Trophoblast cell (in vitro differentiated cells and primary cell): ENCODE measurements at regions not wholly inside any gene's neighbourhood (a gene's known extent, or its start where the extent isn't known, plus 50 kb on each side); places are given as distances from the start of the nearest gene placed in this dataset.
"Not testable (repeated sequence)": the region's sequence is repeated elsewhere in the genome, so short reads cannot be mapped to it uniquely, and the experiment has no call there.

Source experiments
- DNase-seq, 2 donors: peaks; one replicate each; pipeline ENCODE4 v3.0.0-alpha.2; 2016
- H2AFZ ChIP-seq: 2 replicates; pipeline ENCODE4 v1.6.1; 2013; ENCODE audit warnings: low read length, moderate library complexity, mild to moderate bottlenecking; ENCODE audit not compliant: insufficient read depth, poor library complexity
- H2AK5ac ChIP-seq: 2 replicates; pipeline ENCODE4 v1.6.1; 2013; ENCODE audit warnings: mild to moderate bottlenecking, low read length
- H2BK120ac ChIP-seq: 2 replicates; pipeline ENCODE4 v1.6.1; 2013; ENCODE audit warnings: low read length, mild to moderate bottlenecking, moderate library complexity; ENCODE audit not compliant: insufficient read depth, poor library complexity
- H2BK12ac ChIP-seq: 2 replicates; pipeline ENCODE4 v1.6.1; 2013; ENCODE audit warnings: mild to moderate bottlenecking, low read length, moderate library complexity
- H2BK5ac ChIP-seq: 2 replicates; pipeline ENCODE4 v1.6.1; 2013; ENCODE audit warnings: low read length, low read depth, moderate library complexity, mild to moderate bottlenecking; ENCODE audit not compliant: poor library complexity
- H3K14ac ChIP-seq: 2 replicates; pipeline ENCODE4 v1.6.1; 2013; ENCODE audit warnings: mild to moderate bottlenecking, low read length
- H3K18ac ChIP-seq: 2 replicates; pipeline ENCODE4 v1.6.1; 2013; ENCODE audit warnings: mild to moderate bottlenecking, low read length
- H3K23ac ChIP-seq: 2 replicates; pipeline ENCODE4 v1.6.1; 2013; ENCODE audit warnings: low read length
- H3K27ac ChIP-seq: 2 replicates; pipeline ENCODE4 v1.5.1; 2013; ENCODE audit warnings: low read depth, mild to moderate bottlenecking, inconsistent platforms, low read length, moderate library complexity
- H3K27me3 ChIP-seq: 2 replicates; pipeline ENCODE4 v1.6.1; 2013; ENCODE audit warnings: inconsistent platforms, mild to moderate bottlenecking, low read length, moderate library complexity; ENCODE audit not compliant: insufficient read depth
- H3K36me3 ChIP-seq, 2 experiments: 1 replicate in 1 of 2; 2 replicates in 1 of 2; pipeline ENCODE4 v1.6.1; 2013; ENCODE audit warnings: low read length in 2 of 2, mild to moderate bottlenecking in 2 of 2, moderate library complexity in 1 of 2; ENCODE audit not compliant: insufficient read depth in 2 of 2, control insufficient read depth in 1 of 2
- H3K4ac ChIP-seq: 2 replicates; pipeline ENCODE4 v1.6.1; 2013; ENCODE audit warnings: low read depth, mild to moderate bottlenecking, low read length, moderate library complexity
- H3K4me1 ChIP-seq, 2 experiments: 1 replicate in 1 of 2; 2 replicates in 1 of 2; pipeline ENCODE4 v1.6.1; 2013; ENCODE audit warnings: low read length in 2 of 2, mild to moderate bottlenecking in 2 of 2, moderate library complexity in 1 of 2; ENCODE audit not compliant: insufficient read depth in 2 of 2, control insufficient read depth in 1 of 2
- H3K4me2 ChIP-seq: 2 replicates; pipeline ENCODE4 v1.6.1; 2013; ENCODE audit warnings: inconsistent platforms, mild to moderate bottlenecking, low read length, moderate library complexity
- H3K4me3 ChIP-seq: 2 replicates; pipeline ENCODE4 v1.5.1; 2013; ENCODE audit warnings: mild to moderate bottlenecking, low read depth, low read length, inconsistent platforms
- H3K79me1 ChIP-seq: one replicate; pipeline ENCODE4 v1.6.1; 2013; ENCODE audit warnings: low read length
- H3K79me2 ChIP-seq: 2 replicates; pipeline ENCODE4 v1.6.1; 2013; ENCODE audit warnings: low read length, mild to moderate bottlenecking; ENCODE audit not compliant: control insufficient read depth, insufficient read depth, poor library complexity
- H3K9ac ChIP-seq: 2 replicates; pipeline ENCODE4 v1.6.1; 2013; ENCODE audit warnings: mild to moderate bottlenecking, low read length
- H3K9me3 ChIP-seq: 2 replicates; pipeline ENCODE4 v1.6.1; 2013; ENCODE audit warnings: low read depth, mild to moderate bottlenecking, control low read depth, inconsistent platforms, low read length; ENCODE audit not compliant: insufficient read depth
- H4K12ac ChIP-seq: 2 replicates; pipeline ENCODE4 v1.6.1; 2013; ENCODE audit warnings: low read depth, mild to moderate bottlenecking, low read length, moderate library complexity
- H4K8ac ChIP-seq: 2 replicates; pipeline ENCODE4 v1.6.1; 2013; ENCODE audit warnings: low read depth, mild to moderate bottlenecking, low read length, moderate library complexity
- H4K91ac ChIP-seq: one replicate; pipeline ENCODE4 v1.6.1; 2013; ENCODE audit warnings: low read depth, mild to moderate bottlenecking, low read length, moderate library complexity
- WGBS: extraction: QIAGEN DNeasy Blood & Tissue Kit; methylation state at CpG from one replicate; pipeline ENCODE4 v1.1.7; 2013; ENCODE audit warnings: missing lambda C conversion rate; ENCODE audit not compliant: insufficient read length, insufficient coverage; ENCODE audit errors: extremely low coverage; 5-methylcytosine and 5-hydroxymethylcytosine counted together

GRCh38 chr18:27520401-27520800, 335.3 kb upstream of the CHST9 start:
- no peaks in the 10 kb centered on the region for H3K4me1 ChIP-seq
- no peak overlapping the region for H2BK120ac ChIP-seq
- no peak overlapping the region for H3K9ac ChIP-seq
- H3K23ac ChIP-seq, result no peak overlapping the region
- no peaks in the 10 kb centered on the region for H3K36me3 ChIP-seq
- no peak overlapping the region for H3K4me2 ChIP-seq
- H3K27me3 ChIP-seq, result no peaks in the 10 kb centered on the region
- H3K27ac ChIP-seq, result no peak overlapping the region
- no peak overlapping the region for H4K8ac ChIP-seq
- H3K18ac ChIP-seq, result no peak overlapping the region
- no peaks in the 10 kb centered on the region for H3K9me3 ChIP-seq
- no peak overlapping the region for H3K4me3 ChIP-seq
- no peak overlapping the region for H4K91ac ChIP-seq
- H4K12ac ChIP-seq, result no peak overlapping the region
- H2AFZ ChIP-seq, result no peak overlapping the region
- H2AK5ac ChIP-seq, result no peak overlapping the region
- no peak overlapping the region for H2BK5ac ChIP-seq
- WGBS, result no CpG with 5 or more reads among the region's 2 CpGs
- H2BK12ac ChIP-seq, result no peak overlapping the region
- no peak overlapping the region for H3K14ac ChIP-seq
- no peak for DNase-seq
- no peaks in the 10 kb centered on the region for H3K79me2 ChIP-seq
- no peak overlapping the region for H3K4ac ChIP-seq
- H3K79me1 ChIP-seq, result no peaks in the 10 kb centered on the region

GRCh38 chr18:27510036-27510633, 325.0 kb upstream of the CHST9 start:
- not testable (repeated sequence) for H3K36me3 ChIP-seq, H3K18ac ChIP-seq, H3K9me3 ChIP-seq, H4K12ac ChIP-seq, H4K91ac ChIP-seq, H3K9ac ChIP-seq, H2BK120ac ChIP-seq, H3K79me2 ChIP-seq, DNase-seq, H3K4ac ChIP-seq, H3K14ac ChIP-seq, H4K8ac ChIP-seq, H2BK5ac ChIP-seq, H3K4me1 ChIP-seq, H2AFZ ChIP-seq, H3K4me2 ChIP-seq, H3K4me3 ChIP-seq, H3K27ac ChIP-seq, H2AK5ac ChIP-seq, H3K79me1 ChIP-seq, H3K23ac ChIP-seq, H2BK12ac ChIP-seq, H3K27me3 ChIP-seq
- WGBS, result no CpG with 5 or more reads among the region's 21 CpGs

- no peak overlapping the region for H2BK120ac ChIP-seq
- H3K4me3 ChIP-seq, result no peak overlapping the region
- H3K27ac ChIP-seq, result no peak overlapping the region
- no peaks in the 10 kb centered on the region for H3K79me1 ChIP-seq
- no peak overlapping the region for H3K9ac ChIP-seq
- H3K9me3 ChIP-seq, result no peaks in the 10 kb centered on the region
- no peak for DNase-seq
- no peak overlapping the region for H3K4me2 ChIP-seq
- H4K91ac ChIP-seq, result no peak overlapping the region
- no peak overlapping the region for H3K18ac ChIP-seq
- no peak overlapping the region for H4K12ac ChIP-seq
- H3K23ac ChIP-seq, result no peak overlapping the region
- no peak overlapping the region for H2AK5ac ChIP-seq
- H2BK12ac ChIP-seq, result no peak overlapping the region
- no CpG with 5 or more reads among the region's 4 CpGs for WGBS
- H3K4me1 ChIP-seq, result no peaks in the 10 kb centered on the region
- H3K36me3 ChIP-seq, result no peaks in the 10 kb centered on the region
- no peak overlapping the region for H2BK5ac ChIP-seq
- no peaks in the 10 kb centered on the region for H3K27me3 ChIP-seq
- H3K4ac ChIP-seq, result no peak overlapping the region
- H4K8ac ChIP-seq, result no peak overlapping the region
- no peaks in the 10 kb centered on the region for H3K79me2 ChIP-seq
- H2AFZ ChIP-seq, result no peak overlapping the region
- H3K14ac ChIP-seq, result no peak overlapping the region
Measured at GRCh38 chr18:27501671-27502070, 316.6 kb upstream of the CHST9 start.

GRCh38 chr18:27500531-27500930, 315.4 kb upstream of the CHST9 start:
- H3K27me3 ChIP-seq, result no peaks in the 10 kb centered on the region
- no CpG with 5 or more reads among the region's 5 CpGs for WGBS
- DNase-seq, result no peak

More at GRCh38 chr18:27500531-27500930, 315.4 kb upstream of the CHST9 start:
- H2AK5ac ChIP-seq, result no peak overlapping the region
- H3K18ac ChIP-seq, result no peak overlapping the region
- H3K79me2 ChIP-seq, result no peaks in the 10 kb centered on the region
- no peak overlapping the region for H4K8ac ChIP-seq
- no peaks in the 10 kb centered on the region for H3K36me3 ChIP-seq
- no peak overlapping the region for H4K91ac ChIP-seq
- H3K4ac ChIP-seq, result no peak overlapping the region
- no peak overlapping the region for H3K9ac ChIP-seq
- no peak overlapping the region for H2BK120ac ChIP-seq
- no peak overlapping the region for H3K14ac ChIP-seq
- no peak overlapping the region for H3K23ac ChIP-seq
- H3K4me1 ChIP-seq, result no peaks in the 10 kb centered on the region
- H4K12ac ChIP-seq, result no peak overlapping the region
- no peak overlapping the region for H2AFZ ChIP-seq
- H3K27ac ChIP-seq, result no peak overlapping the region
- H3K9me3 ChIP-seq, result no peaks in the 10 kb centered on the region
- no peak overlapping the region for H2BK5ac ChIP-seq
- H3K79me1 ChIP-seq, result no peaks in the 10 kb centered on the region
- no peak overlapping the region for H2BK12ac ChIP-seq
- H3K4me3 ChIP-seq, result no peak overlapping the region
- H3K4me2 ChIP-seq, result no peak overlapping the region
